H1 (cell line): ENCODE measurements at regions not wholly inside any gene's neighbourhood (a gene's known extent, or its start where the extent isn't known, plus 50 kb on each side); places are given as distances from the start of the nearest gene placed in this dataset.

Experiments
- CBX8 ChIP-seq: fragments of 300-800, 300-1000 bp; sonication (generic); IDR thresholded peaks from 2 replicates; pipeline ENCODE4 v1.7.1; 2016; ENCODE audit warnings: low read depth, low read length, borderline replicate concordance
- CHD1 ChIP-seq: IDR thresholded peaks from 2 replicates; pipeline ENCODE4 v1.6.1; 2012; ENCODE audit warnings: low read depth, low read length, improper control_type of control experiment
- MAFK ChIP-seq: IDR thresholded peaks from 2 replicates; pipeline ENCODE4 v1.6.1; 2012; ENCODE audit warnings: low read depth, mild to moderate bottlenecking, improper control_type of control experiment, low read length
- NRF1 ChIP-seq: IDR thresholded peaks from 2 replicates; pipeline ENCODE4 v1.6.1; 2011; ENCODE audit warnings: mild to moderate bottlenecking, low read depth, low read length, improper control_type of control experiment
- RAD21 ChIP-seq, 2 experiments: IDR thresholded peaks in 1 of 2; conservative IDR thresholded peaks in 1 of 2; 2 replicates each; pipeline ENCODE4 v1.6.1; 2011; ENCODE audit warnings: low read depth in 2 of 2, low read length in 2 of 2, improper control_type of control experiment in 1 of 2, inconsistent platforms in 1 of 2, mild to moderate bottlenecking in 1 of 2, moderate library complexity in 1 of 2

GRCh38 chr3:1787094-1787493, 311.6 kb upstream of the CNTN4 start (continued):
- TF ChIP-seq RAD21 (IDR thresholded peaks at IDR 0.05 in 1 of 2, conservative IDR thresholded peaks at IDR 0.05 in 1 of 2; ENCODE audit: low read depth in 2 of 2, low read length in 2 of 2) (peak; percentile 43 to 51), CBX8 (no peak), NRF1 (no peak), CHD1 (no peak), MAFK (no peak)
